ENCODE measurements at regions not wholly inside any gene's neighbourhood (a gene's known extent, or its start where the extent isn't known, plus 50 kb on each side); places are given as distances from the start of the nearest gene placed in this dataset.
"Not testable (repeated sequence)": the region's sequence is repeated elsewhere in the genome, so short reads cannot be mapped to it uniquely, and the experiment has no call there.

DNA sequence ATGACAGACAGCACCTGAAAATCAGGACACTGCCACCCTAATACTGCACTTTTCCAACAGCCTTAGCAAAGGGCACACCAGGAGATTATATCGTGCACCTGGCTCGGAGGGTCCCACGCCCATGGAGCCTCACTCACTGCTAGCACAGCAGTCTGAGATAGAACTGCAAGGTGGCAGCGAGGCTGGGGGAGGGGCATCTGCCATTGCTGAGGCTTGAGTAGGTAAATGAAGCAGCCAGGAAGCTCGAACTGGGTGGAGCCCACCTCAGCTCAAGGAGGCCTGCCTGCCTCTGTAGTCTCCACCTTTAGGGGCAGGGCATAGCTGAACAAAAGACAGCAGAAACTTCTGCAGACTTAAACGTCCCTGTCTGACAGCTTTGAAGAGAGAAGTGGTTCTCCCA lies 84.4 kb upstream of the UFL1 start:
- TF ChIP-seq REST (IDR thresholded peaks at IDR 0.05; ENCODE audit: insufficient read depth in 1 of 2, low read depth in 2 of 2, low read length in 1 of 2); CTCF (IDR thresholded peaks at IDR 0.05): not testable (repeated sequence)

All from Panc1 (cell line).